K562 (cell line): ENCODE measurements at regions not wholly inside any gene's neighbourhood (a gene's known extent, or its start where the extent isn't known, plus 50 kb on each side); places are given as distances from the start of the nearest gene placed in this dataset.

Experiments used
- ATAC-seq: fragments of 200-7000 bp; cut with Tn5 transposase; 3 replicates; pipeline ENCODE4 v1.9.1; 2020; ENCODE audit warnings: moderate library complexity
- BruUV-seq: library from RNA; stranded (reverse); fragments of 400-500 nt; replicated peaks from 2 replicates; lab custom pipeline; 2021; lab: Mats Ljungman, UMichigan
- CTCF ChIA-PET: fragments of 300-600 bp; formaldehyde crosslinking; extraction: SDS; loops from one replicate; lab custom pipeline; 2021; ENCODE audit warnings: low intra/inter-chr PET ratio; lab: Yijun Ruan, JAX
- POLR2A ChIA-PET: fragments of 300-600, 350-650 bp; sonication (Branson Sonifier 250); formaldehyde crosslinking; extraction: SDS; loops from one replicate; lab custom pipeline; 2021; ENCODE audit warnings: antibody characterized with exemption, inconsistent platforms; lab: Yijun Ruan, JAX
- DNase-seq, 4 experiments: peaks; one replicate each; pipeline versions ENCODE4 v3.0.0 to v3.0.0-alpha.2; 2011 to 2018; ENCODE audit warnings: low spot score in 3 of 4, mixed read lengths in 3 of 4; ENCODE audit errors: extremely low read depth in 1 of 4
- FAIRE-seq: peaks from 2 replicates; lab custom pipeline; 2011; peaks lifted over from hg19 to GRCh38; lab: Jason Lieb, UNC
- H2AFZ ChIP-seq: 2 replicates; pipeline ENCODE4 v1.6.0; 2011; ENCODE audit warnings: low read depth, low read length, control low read depth, inconsistent platforms
- H3K27ac ChIP-seq: fragments of 200-600 bp; 3 replicates; pipeline ENCODE4 v1.8.0; 2011; ENCODE audit warnings: low read depth, mild to moderate bottlenecking, control low read depth, inconsistent platforms, low read length, moderate library complexity, mixed read lengths; ENCODE audit errors: extremely low read depth
- H3K27me3 ChIP-seq, 2 experiments: fragments of 300-600 bp in 1 of 2; 2 replicates in 1 of 2; 3 replicates in 1 of 2; pipeline versions ENCODE4 v1.6.0 to v1.8.0; 2011; ENCODE audit warnings: inconsistent platforms in 2 of 2, low read length in 2 of 2, mild to moderate bottlenecking in 1 of 2, mixed read lengths in 1 of 2, moderate library complexity in 1 of 2; ENCODE audit not compliant: control insufficient read depth in 2 of 2, insufficient read depth in 2 of 2
- H3K36me3 ChIP-seq: fragments of 300-600 bp; 3 replicates; pipeline ENCODE4 v1.8.0; 2011; ENCODE audit warnings: mild to moderate bottlenecking, low read length, inconsistent platforms; ENCODE audit not compliant: control insufficient read depth, insufficient read depth
- H3K4me1 ChIP-seq, 2 experiments: fragments of 200-600 bp in 1 of 2; replicated peaks in 1 of 2; 2 replicates in 1 of 2; 3 replicates in 1 of 2; pipeline versions ENCODE4 v1.5.1 to v1.8.0; 2011; ENCODE audit warnings: inconsistent platforms in 2 of 2, low read length in 2 of 2, mild to moderate bottlenecking in 1 of 2, mixed read lengths in 1 of 2, moderate library complexity in 1 of 2; ENCODE audit not compliant: control insufficient read depth in 2 of 2, insufficient read depth in 2 of 2
- H3K4me2 ChIP-seq: 2 replicates; pipeline ENCODE4 v1.6.1; 2011; ENCODE audit warnings: low read length, control low read depth, inconsistent platforms, mixed read lengths; ENCODE audit not compliant: insufficient read depth
- H3K4me3 ChIP-seq: fragments of 200-600 bp; sonication (generic), shearing (Covaris generic); 2 replicates; pipeline ENCODE4 v1.5.1; 2016; ENCODE audit warnings: control low read depth, inconsistent platforms
- H3K79me2 ChIP-seq: fragments of 200-600 bp; 3 replicates; pipeline ENCODE4 v1.8.0; 2011; ENCODE audit warnings: low read length, inconsistent platforms; ENCODE audit not compliant: control insufficient read depth, insufficient read depth
- H3K9ac ChIP-seq, 2 experiments: 2 replicates each; pipeline versions ENCODE4 v1.6.0 to v1.6.1; 2011; ENCODE audit warnings: low read depth in 2 of 2, low read length in 2 of 2, control low read depth in 1 of 2, inconsistent platforms in 1 of 2, mild to moderate bottlenecking in 1 of 2, mixed read lengths in 1 of 2; ENCODE audit not compliant: insufficient read depth in 1 of 2
- H3K9me1 ChIP-seq: one replicate; pipeline ENCODE4 v1.6.0; 2011; ENCODE audit warnings: inconsistent platforms, mild to moderate bottlenecking, low read length, moderate library complexity; ENCODE audit not compliant: control insufficient read depth, insufficient read depth
- H3K9me3 ChIP-seq: replicated peaks from 2 replicates; pipeline ENCODE4 v1.5.1; 2011; ENCODE audit warnings: low read depth, low read length, inconsistent platforms; ENCODE audit not compliant: control insufficient read depth, insufficient read depth
- H4K20me1 ChIP-seq: replicated peaks from 2 replicates; pipeline ENCODE4 v1.6.1; 2011; ENCODE audit warnings: low read length, inconsistent platforms, mixed read lengths; ENCODE audit not compliant: control insufficient read depth, insufficient read depth
- CBX3 ChIP-seq, 2 experiments: IDR thresholded peaks; 1 replicate in 1 of 2; 2 replicates in 1 of 2; pipeline ENCODE4 v1.6.1; 2012; ENCODE audit warnings: inconsistent platforms in 2 of 2, low read length in 2 of 2, borderline replicate concordance in 1 of 2, control low read depth in 1 of 2
- EZH2 ChIP-seq: IDR thresholded peaks from 2 replicates; pipeline ENCODE4 v1.6.1; 2012; ENCODE audit warnings: low read depth, mild to moderate bottlenecking, inconsistent platforms, low read length, borderline replicate concordance
- HDAC1 ChIP-seq, 2 experiments: fragments of 450-650 bp; IDR thresholded peaks; 2 replicates each; pipeline ENCODE4 v1.6.1; 2016 to 2017; ENCODE audit warnings: inconsistent platforms in 1 of 2, mild to moderate bottlenecking in 1 of 2, moderate library complexity in 1 of 2
- HNRNPL ChIP-seq: fragments of 200-400 bp; formaldehyde crosslinking; IDR thresholded peaks from 2 replicates; pipeline ENCODE4 v1.6.1; 2017; ENCODE audit warnings: low read depth, mild to moderate bottlenecking, low read length
- LCOR ChIP-seq: sonication (generic); formaldehyde crosslinking; IDR thresholded peaks from 2 replicates; pipeline ENCODE4 v1.8.0; 2022; ENCODE audit warnings: mild to moderate bottlenecking, missing genetic modification reagents
- NFRKB ChIP-seq: fragments of 450-650 bp; IDR thresholded peaks from 2 replicates; pipeline ENCODE4 v1.6.1; 2016; ENCODE audit warnings: low read depth
- NR4A1 ChIP-seq, 2 experiments: fragments of 250-450 bp in 1 of 2; fragments of 450-650 bp in 1 of 2; sonication (Bioruptor Pico) in 1 of 2; IDR thresholded peaks; 2 replicates each; pipeline versions ENCODE4 v1.4.0 to v1.6.1; 2016 to 2020; ENCODE audit warnings: mild to moderate bottlenecking in 2 of 2, missing compliant biosample characterization in 1 of 2, missing genetic modification characterization in 1 of 2, moderate library complexity in 1 of 2
- POLR2H ChIP-seq: IDR thresholded peaks from 2 replicates; pipeline ENCODE4 v1.6.1; 2016; ENCODE audit warnings: missing genetic modification characterization, low read depth, mild to moderate bottlenecking, control low read depth, missing compliant biosample characterization, moderate library complexity
- RBM17 ChIP-seq: fragments of 200-400 bp; formaldehyde crosslinking; IDR thresholded peaks from 2 replicates; pipeline ENCODE4 v1.6.1; 2017; ENCODE audit warnings: low read depth, mild to moderate bottlenecking, low read length, borderline replicate concordance
- SMAD1 ChIP-seq: fragments of 150-350 bp; IDR thresholded peaks from 2 replicates; pipeline ENCODE4 v1.6.1; 2014; ENCODE audit warnings: low read length, low read depth; ENCODE audit not compliant: partially characterized antibody
- TFAM ChIP-seq: fragments of 250-450 bp; sonication (Bioruptor Pico); conservative IDR thresholded peaks from 2 replicates; pipeline ENCODE4 v1.5.0; 2021; ENCODE audit warnings: mild to moderate bottlenecking, moderate library complexity
- ZNF133 ChIP-seq: fragments of 250-450 bp; sonication (Bioruptor Pico); IDR thresholded peaks from 2 replicates; pipeline ENCODE4 v1.4.0; 2020; ENCODE audit warnings: mild to moderate bottlenecking
- ZNF347 ChIP-seq: fragments of 450-650 bp; formaldehyde crosslinking; IDR thresholded peaks from 2 replicates; pipeline ENCODE4 v1.4.0; 2020; ENCODE audit warnings: low read depth, mild to moderate bottlenecking, moderate library complexity
- WGBS: fragments of 100-300 bp; shearing (Covaris generic); methylation state at CpG from one replicate; pipeline ENCODE4 v1.1.6; 2016; ENCODE audit warnings: low coverage, mixed read lengths; ENCODE audit not compliant: insufficient coverage; ENCODE audit errors: missing lambda C conversion rate; 5-methylcytosine and 5-hydroxymethylcytosine counted together
- in situ Hi-C: fragments of 300-500 bp; cut with MboI; formaldehyde crosslinking; loops from 4 replicates; pipeline ENCODE4 v1.15.0; 2018; ENCODE audit warnings: inconsistent platforms, mixed read lengths
- intact Hi-C: fragments of 100-400 bp; cut with micrococcal nuclease; formaldehyde crosslinking; loops from 2 replicates; pipeline ENCODE4 v1.14.2; 2022
- TF ChIP-seq, protein P1 (sequence below): fragments of 450-650 bp; IDR thresholded peaks from 2 replicates; pipeline ENCODE4 v1.6.1; 2018; ENCODE audit warnings: mild to moderate bottlenecking, low read depth; ENCODE audit not compliant: partially characterized antibody
- TF ChIP-seq, protein P2 (sequence below): fragments of 250-450 bp; sonication (Bioruptor Pico); IDR thresholded peaks from 2 replicates; pipeline ENCODE4 v1.4.0; 2020
- TF ChIP-seq, protein P3 (sequence below), 2 experiments: fragments of 250-450 bp in 1 of 2; fragments of 450-650 bp in 1 of 2; sonication (Bioruptor Pico) in 1 of 2; IDR thresholded peaks; 2 replicates each; pipeline versions ENCODE4 v1.6.1 to v1.8.0; 2016 to 2021; ENCODE audit warnings: mild to moderate bottlenecking in 2 of 2, moderate library complexity in 2 of 2, missing compliant biosample characterization in 1 of 2, missing genetic modification characterization in 1 of 2

DNA sequence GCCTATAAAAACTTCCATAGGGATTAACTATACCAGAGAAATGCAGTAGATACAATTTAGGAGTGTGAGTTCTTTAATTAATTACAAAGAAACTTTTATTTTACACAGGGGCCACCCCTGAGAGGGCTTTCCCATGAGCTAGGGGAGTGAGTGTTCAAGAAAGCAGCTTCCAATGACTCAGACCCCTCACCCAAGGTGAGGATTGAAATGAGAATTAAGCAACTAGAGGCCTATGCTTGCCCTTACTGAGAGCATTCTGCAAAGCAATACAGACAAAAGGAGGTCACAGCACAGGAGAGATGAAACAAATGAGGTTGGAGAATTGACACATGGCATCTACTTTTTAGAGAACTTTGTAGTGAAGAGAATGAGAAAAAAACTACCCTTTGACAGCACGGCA lies 301.8 kb downstream of the WDR11 start:
- H3K9me3 ChIP-seq, result no peaks in the 10 kb centered on the region
- H3K9ac ChIP-seq, result no peak overlapping the region
- intact Hi-C loops (no loop called here), in situ Hi-C loops (no loop called here)
- DNase-seq, result no peak
- 0% methylated on average over 1 of the region's 1 CpG for WGBS
- POLR2A ChIA-PET, result no interaction called here
- no peaks in the 10 kb centered on the region for H3K36me3 ChIP-seq
- no TSS peak for BruUV-seq
- no peak overlapping the region for H3K27ac ChIP-seq
- H3K27me3 ChIP-seq, result no peaks in the 10 kb centered on the region
- no peak overlapping the region for H2AFZ ChIP-seq
- no peak for ATAC-seq
- no peak overlapping the region for H3K4me3 ChIP-seq
- H4K20me1 ChIP-seq, result no peaks in the 10 kb centered on the region
- no peaks in the 10 kb centered on the region for H3K4me1 ChIP-seq
- no peaks in the 10 kb centered on the region for H3K79me2 ChIP-seq
- CTCF ChIA-PET, result no interaction called here
- H3K4me2 ChIP-seq, result no peak overlapping the region
- no peak for FAIRE-seq
- no peaks in the 10 kb centered on the region for H3K9me1 ChIP-seq
- TF ChIP-seq HNRNPL, result no peak
- TF ChIP-seq, protein P1, sequence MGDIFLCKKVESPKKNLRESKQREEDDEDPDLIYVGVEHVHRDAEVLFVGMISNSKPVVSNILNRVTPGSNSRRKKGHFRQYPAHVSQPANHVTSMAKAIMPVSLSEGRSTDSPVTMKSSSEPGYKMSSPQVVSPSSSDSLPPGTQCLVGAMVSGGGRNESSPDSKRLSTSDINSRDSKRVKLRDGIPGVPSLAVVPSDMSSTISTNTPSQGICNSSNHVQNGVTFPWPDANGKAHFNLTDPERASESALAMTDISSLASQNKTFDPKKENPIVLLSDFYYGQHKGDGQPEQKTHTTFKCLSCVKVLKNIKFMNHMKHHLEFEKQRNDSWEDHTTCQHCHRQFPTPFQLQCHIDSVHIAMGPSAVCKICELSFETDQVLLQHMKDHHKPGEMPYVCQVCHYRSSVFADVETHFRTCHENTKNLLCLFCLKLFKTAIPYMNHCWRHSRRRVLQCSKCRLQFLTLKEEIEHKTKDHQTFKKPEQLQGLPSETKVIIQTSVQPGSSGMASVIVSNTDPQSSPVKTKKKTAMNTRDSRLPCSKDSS, result no peak
- TF ChIP-seq, protein P2, sequence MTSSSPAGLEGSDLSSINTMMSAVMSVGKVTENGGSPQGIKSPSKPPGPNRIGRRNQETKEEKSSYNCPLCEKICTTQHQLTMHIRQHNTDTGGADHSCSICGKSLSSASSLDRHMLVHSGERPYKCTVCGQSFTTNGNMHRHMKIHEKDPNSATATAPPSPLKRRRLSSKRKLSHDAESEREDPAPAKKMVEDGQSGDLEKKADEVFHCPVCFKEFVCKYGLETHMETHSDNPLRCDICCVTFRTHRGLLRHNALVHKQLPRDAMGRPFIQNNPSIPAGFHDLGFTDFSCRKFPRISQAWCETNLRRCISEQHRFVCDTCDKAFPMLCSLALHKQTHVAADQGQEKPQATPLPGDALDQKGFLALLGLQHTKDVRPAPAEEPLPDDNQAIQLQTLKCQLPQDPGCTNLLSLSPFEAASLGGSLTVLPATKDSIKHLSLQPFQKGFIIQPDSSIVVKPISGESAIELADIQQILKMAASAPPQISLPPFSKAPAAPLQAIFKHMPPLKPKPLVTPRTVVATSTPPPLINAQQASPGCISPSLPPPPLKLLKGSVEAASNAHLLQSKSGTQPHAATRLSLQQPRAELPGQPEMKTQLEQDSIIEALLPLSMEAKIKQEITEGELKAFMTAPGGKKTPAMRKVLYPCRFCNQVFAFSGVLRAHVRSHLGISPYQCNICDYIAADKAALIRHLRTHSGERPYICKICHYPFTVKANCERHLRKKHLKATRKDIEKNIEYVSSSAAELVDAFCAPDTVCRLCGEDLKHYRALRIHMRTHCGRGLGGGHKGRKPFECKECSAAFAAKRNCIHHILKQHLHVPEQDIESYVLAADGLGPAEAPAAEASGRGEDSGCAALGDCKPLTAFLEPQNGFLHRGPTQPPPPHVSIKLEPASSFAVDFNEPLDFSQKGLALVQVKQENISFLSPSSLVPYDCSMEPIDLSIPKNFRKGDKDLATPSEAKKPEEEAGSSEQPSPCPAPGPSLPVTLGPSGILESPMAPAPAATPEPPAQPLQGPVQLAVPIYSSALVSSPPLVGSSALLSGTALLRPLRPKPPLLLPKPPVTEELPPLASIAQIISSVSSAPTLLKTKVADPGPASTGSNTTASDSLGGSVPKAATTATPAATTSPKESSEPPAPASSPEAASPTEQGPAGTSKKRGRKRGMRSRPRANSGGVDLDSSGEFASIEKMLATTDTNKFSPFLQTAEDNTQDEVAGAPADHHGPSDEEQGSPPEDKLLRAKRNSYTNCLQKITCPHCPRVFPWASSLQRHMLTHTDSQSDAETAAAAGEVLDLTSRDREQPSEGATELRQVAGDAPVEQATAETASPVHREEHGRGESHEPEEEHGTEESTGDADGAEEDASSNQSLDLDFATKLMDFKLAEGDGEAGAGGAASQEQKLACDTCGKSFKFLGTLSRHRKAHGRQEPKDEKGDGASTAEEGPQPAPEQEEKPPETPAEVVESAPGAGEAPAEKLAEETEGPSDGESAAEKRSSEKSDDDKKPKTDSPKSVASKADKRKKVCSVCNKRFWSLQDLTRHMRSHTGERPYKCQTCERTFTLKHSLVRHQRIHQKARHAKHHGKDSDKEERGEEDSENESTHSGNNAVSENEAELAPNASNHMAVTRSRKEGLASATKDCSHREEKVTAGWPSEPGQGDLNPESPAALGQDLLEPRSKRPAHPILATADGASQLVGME, result no peak
- no peak for TF ChIP-seq POLR2H (tag)
- no peak for TF ChIP-seq SMAD1
- TF ChIP-seq ZNF133 (CRISPR knock-in tag), result no peak
- no peak for TF ChIP-seq NR4A1 (CRISPR knock-in tag; IDR thresholded peaks at IDR 0.05)
- no peak for TF ChIP-seq NR4A1 (tag; IDR thresholded peaks at IDR 0.05)
- no peak for TF ChIP-seq HDAC1 (IDR thresholded peaks at IDR 0.05)
- TF ChIP-seq CBX3 (IDR thresholded peaks at IDR 0.05; ENCODE audit: borderline replicate concordance in 1 of 2, low read length in 2 of 2), result no peak
- TF ChIP-seq RBM17, result no peak
- no peak for TF ChIP-seq NFRKB
- no peak for TF ChIP-seq TFAM (CRISPR knock-in tag)
- TF ChIP-seq LCOR, result no peak
- TF ChIP-seq EZH2, result no peak
- TF ChIP-seq ZNF347, result no peak
- TF ChIP-seq, protein P3, sequence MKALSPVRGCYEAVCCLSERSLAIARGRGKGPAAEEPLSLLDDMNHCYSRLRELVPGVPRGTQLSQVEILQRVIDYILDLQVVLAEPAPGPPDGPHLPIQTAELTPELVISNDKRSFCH (CRISPR knock-in tag; IDR thresholded peaks at IDR 0.05), result no peak
- TF ChIP-seq, protein P3 (tag; IDR thresholded peaks at IDR 0.05), result no peak
